Mammary epithelial cell (primary cell): ENCODE measurements at regions not wholly inside any gene's neighbourhood (a gene's known extent, or its start where the extent isn't known, plus 50 kb on each side); places are given as distances from the start of the nearest gene placed in this dataset.

Source experiments
- CTCF ChIP-seq, 2 donors: IDR thresholded peaks in 1 of 2; conservative IDR thresholded peaks in 1 of 2; 2 replicates each; pipeline ENCODE4 v1.5.1; 2011 to 2012; ENCODE audit warnings: inconsistent platforms in 2 of 2, low read length in 2 of 2, mild to moderate bottlenecking in 2 of 2, control low read depth in 1 of 2, low read depth in 1 of 2; ENCODE audit not compliant: insufficient read depth in 1 of 2; ENCODE audit errors: extremely low read depth in 1 of 2
- EZH2 ChIP-seq: IDR thresholded peaks from 2 replicates; pipeline ENCODE4 v1.6.1; 2012; ENCODE audit warnings: low read length, inconsistent platforms, borderline replicate concordance

DNA sequence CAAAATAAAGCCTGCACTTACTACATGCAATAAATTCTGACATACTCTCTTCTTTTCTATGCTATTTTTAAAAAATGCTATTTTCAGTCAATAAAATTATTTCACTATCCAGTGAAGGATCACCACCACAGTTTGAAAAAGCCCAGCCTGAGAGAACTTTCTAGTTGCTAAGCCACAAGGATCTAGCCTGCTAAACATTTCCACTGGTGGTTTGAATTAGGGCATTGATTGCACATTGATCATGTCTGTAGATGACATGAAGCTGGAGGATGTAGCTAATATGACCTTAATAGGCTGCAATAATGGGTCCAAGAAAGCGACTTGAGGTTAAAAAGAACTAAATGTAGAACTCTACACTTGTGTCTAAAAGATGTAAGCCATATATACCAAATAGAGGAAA, 56.0 kb upstream of the ARHGAP21 start:
- TF ChIP-seq CTCF (conservative IDR thresholded peaks at IDR 0.05 in 1 of 2, IDR thresholded peaks at IDR 0.05 in 1 of 2; ENCODE audit: extremely low read depth in 1 of 2, insufficient read depth in 1 of 2, low read depth in 1 of 2, low read length in 2 of 2), result no peak
- TF ChIP-seq EZH2, result no peak
